A549 (cell line): ENCODE measurements at regions not wholly inside any gene's neighbourhood (a gene's known extent, or its start where the extent isn't known, plus 50 kb on each side); places are given as distances from the start of the nearest gene placed in this dataset.

Experiments used
- ATAC-seq, 2 experiments: fragments of 200-7000 bp in 1 of 2; fragments of >200 bp in 1 of 2; cut with Nextera tagmentation in 1 of 2; cut with Tn5 transposase in 1 of 2; 3 replicates each; pipeline versions ENCODE4 v1.8.0 to v1.9.1; 2018 to 2020; ENCODE audit warnings: mild to moderate bottlenecking in 1 of 2, moderate library complexity in 1 of 2
- CTCF ChIA-PET: fragments of 300-600 bp; sonication (Branson Sonifier 250); formaldehyde crosslinking; extraction: SDS; loops from one replicate; lab custom pipeline; 2021; ENCODE audit warnings: antibody characterized with exemption, inconsistent platforms; lab: Yijun Ruan, JAX
- POLR2A ChIA-PET: fragments of 350-600 bp; formaldehyde crosslinking; extraction: SDS; loops from one replicate; lab custom pipeline; 2021; ENCODE audit warnings: antibody characterized with exemption, inconsistent platforms; lab: Yijun Ruan, JAX
- DNase-seq, 2 experiments: peaks; one replicate each; pipeline versions ENCODE4 v3.0.0 to v3.0.0-alpha.2; 2011 to 2016; ENCODE audit warnings: low read depth in 1 of 2, low spot score in 1 of 2
- FAIRE-seq: peaks from 2 replicates; lab custom pipeline; 2011; peaks lifted over from hg19 to GRCh38; lab: Jason Lieb, UNC
- H3K27ac ChIP-seq, 2 experiments: fragments of >200 bp; sonication (Bioruptor Twin); formaldehyde crosslinking; 3 replicates each; pipeline ENCODE4 v1.5.1; 2016 to 2017
- H3K4me1 ChIP-seq: fragments of >200 bp; sonication (Bioruptor Twin); formaldehyde crosslinking; 3 replicates; pipeline ENCODE4 v1.6.1; 2016
- H3K4me2 ChIP-seq: fragments of >200 bp; sonication (Bioruptor Twin); formaldehyde crosslinking; 3 replicates; pipeline ENCODE4 v1.6.1; 2016
- H3K4me3 ChIP-seq: fragments of >200 bp; sonication (Bioruptor Twin); formaldehyde crosslinking; 3 replicates; pipeline ENCODE4 v1.5.1; 2016
- H3K9me3 ChIP-seq: fragments of >200 bp; sonication (Bioruptor Twin); formaldehyde crosslinking; 3 replicates; pipeline ENCODE4 v1.6.1; 2016
- BHLHE40 ChIP-seq: IDR thresholded peaks from 2 replicates; pipeline ENCODE4 v1.6.1; 2012; ENCODE audit warnings: low read depth, low read length, inconsistent platforms
- CBX2 ChIP-seq: fragments of 200-600 bp; sonication (generic); IDR thresholded peaks from 2 replicates; pipeline ENCODE4 v1.6.1; 2016; ENCODE audit warnings: low read depth, mild to moderate bottlenecking, borderline replicate concordance
- CBX8 ChIP-seq: fragments of 200-600 bp; sonication (generic); IDR thresholded peaks from 2 replicates; pipeline ENCODE4 v1.6.1; 2016
- CHD2 ChIP-seq: fragments of 150-350 bp; IDR thresholded peaks from 2 replicates; pipeline ENCODE4 v1.6.1; 2014; ENCODE audit warnings: low read length; ENCODE audit not compliant: partially characterized antibody
- CHD4 ChIP-seq: fragments of 200-600 bp; sonication (generic); IDR thresholded peaks from 2 replicates; pipeline ENCODE4 v1.6.1; 2016; ENCODE audit warnings: antibody characterized with exemption, mild to moderate bottlenecking, borderline replicate concordance
- EP300 ChIP-seq, 2 experiments: fragments of >200 bp; sonication (Bioruptor Twin); formaldehyde crosslinking; IDR thresholded peaks; 2 replicates in 1 of 2; 3 replicates in 1 of 2; pipeline ENCODE4 v1.6.1; 2016 to 2017
- GATA3 ChIP-seq: IDR thresholded peaks from 2 replicates; pipeline ENCODE4 v1.6.1; 2012; ENCODE audit warnings: borderline replicate concordance
- HEYL ChIP-seq: fragments of 250-450 bp; sonication (Bioruptor Pico); IDR thresholded peaks from 2 replicates; pipeline ENCODE4 v1.8.0; 2021; ENCODE audit warnings: mild to moderate bottlenecking, moderate library complexity
- JUN ChIP-seq, 2 experiments: fragments of >200 bp; sonication (Bioruptor Twin); formaldehyde crosslinking; IDR thresholded peaks; 2 replicates in 1 of 2; 3 replicates in 1 of 2; pipeline ENCODE4 v1.6.1; 2016 to 2017
- MAFK ChIP-seq: fragments of 450-650 bp; IDR thresholded peaks from 2 replicates; pipeline ENCODE4 v1.6.1; 2014; ENCODE audit not compliant: partially characterized antibody
- MYC ChIP-seq: IDR thresholded peaks from 2 replicates; pipeline ENCODE4 v1.6.1; 2012; ENCODE audit warnings: mild to moderate bottlenecking, inconsistent platforms, low read length, improper control_type of control experiment, borderline replicate concordance
- NPAS2 ChIP-seq: fragments of 250-450 bp; sonication (Bioruptor Pico); IDR thresholded peaks from 2 replicates; pipeline ENCODE4 v1.8.0; 2022; ENCODE audit warnings: mild to moderate bottlenecking, moderate library complexity, borderline replicate concordance
- NR3C1 ChIP-seq: fragments of >200 bp; sonication (Bioruptor Twin); formaldehyde crosslinking; IDR thresholded peaks from 3 replicates; pipeline ENCODE4 v1.6.1; 2017
- PHF8 ChIP-seq: fragments of 200-600 bp; sonication (generic); IDR thresholded peaks from 2 replicates; pipeline ENCODE4 v1.6.1; 2016; ENCODE audit warnings: low read depth, mild to moderate bottlenecking, antibody characterized with exemption, moderate library complexity, borderline replicate concordance
- RCOR1 ChIP-seq: fragments of 150-350 bp; IDR thresholded peaks from 2 replicates; pipeline ENCODE4 v1.6.1; 2014; ENCODE audit warnings: antibody characterized with exemption, low read length, low read depth
- RFX5 ChIP-seq: fragments of 450-650 bp; IDR thresholded peaks from 2 replicates; pipeline ENCODE4 v1.7.1; 2014; ENCODE audit warnings: antibody characterized with exemption, mild to moderate bottlenecking, moderate library complexity
- TFCP2L1 ChIP-seq: fragments of 250-450 bp; sonication (Bioruptor Pico); IDR thresholded peaks from 2 replicates; pipeline ENCODE4 v1.5.0; 2021; ENCODE audit warnings: mild to moderate bottlenecking
- TP53 ChIP-seq: fragments of 250-450 bp; sonication (Bioruptor Pico); IDR thresholded peaks from 2 replicates; pipeline ENCODE4 v1.5.0; 2021; ENCODE audit warnings: mild to moderate bottlenecking, moderate library complexity
- WGBS: methylation state at CpG from one replicate; pipeline ENCODE4 v1.1.6; 2017; ENCODE audit errors: missing lambda C conversion rate; 5-methylcytosine and 5-hydroxymethylcytosine counted together
- TF ChIP-seq, protein P1 (sequence below): fragments of 250-450 bp; sonication (Bioruptor Pico); IDR thresholded peaks from 2 replicates; pipeline ENCODE4 v1.5.0; 2021; ENCODE audit warnings: mild to moderate bottlenecking, moderate library complexity, borderline replicate concordance
- TF ChIP-seq, protein P2 (sequence below): fragments of >200 bp; sonication (Bioruptor Twin); formaldehyde crosslinking; IDR thresholded peaks from 3 replicates; pipeline ENCODE4 v1.5.1; 2016
- TF ChIP-seq, protein P3 (sequence below): fragments of 450-650 bp; IDR thresholded peaks from 2 replicates; pipeline ENCODE4 v1.6.1; 2014; ENCODE audit warnings: antibody characterized with exemption
- TF ChIP-seq, protein P4 (sequence below): IDR thresholded peaks from 2 replicates; pipeline ENCODE4 v1.6.1; 2012; ENCODE audit warnings: low read depth, borderline replicate concordance
- TF ChIP-seq, protein P5 (sequence below): fragments of >200 bp; sonication (Bioruptor Twin); formaldehyde crosslinking; IDR thresholded peaks from 2 replicates; pipeline ENCODE4 v1.6.1; 2016

DNA sequence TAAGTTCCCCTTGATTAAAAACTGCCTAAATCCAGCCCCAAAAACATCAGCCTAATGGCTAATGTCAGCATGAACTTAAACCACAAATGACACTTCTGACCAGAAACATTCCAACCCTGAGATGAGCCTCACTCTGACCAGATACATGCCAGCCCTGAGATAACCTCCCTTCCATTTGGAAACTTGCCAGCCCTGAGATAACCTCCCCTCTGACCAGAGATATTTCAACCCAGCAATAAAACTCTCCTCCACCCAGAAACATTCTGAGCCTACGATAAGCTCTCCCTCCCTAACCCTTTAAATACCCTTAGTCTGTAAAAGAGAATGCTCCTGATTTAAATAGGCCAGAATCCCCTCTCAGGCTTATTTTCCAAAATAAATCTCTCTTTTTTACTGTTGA lies 1035.7 kb upstream of the NUDT12 start:
- TF ChIP-seq RCOR1 (no peak), GATA3 (no peak)
- no peak for DNase-seq
- ATAC-seq: no peak
- Histone ChIP-seq H3K4me2 (no peak overlapping the region), H3K4me3 (no peak overlapping the region), H3K27ac (no peak overlapping the region), H3K4me1 (no peaks in the 10 kb centered on the region), H3K9me3 (peaks cover 4% of the 10 kb centered on the region; the same call in 1 of the 3 replicates)
- POLR2A ChIA-PET: no interaction called here
- CTCF ChIA-PET: no interaction called here
- 0% methylated on average over 1 of the region's 1 CpG for WGBS
- FAIRE-seq: no peak

DNA sequence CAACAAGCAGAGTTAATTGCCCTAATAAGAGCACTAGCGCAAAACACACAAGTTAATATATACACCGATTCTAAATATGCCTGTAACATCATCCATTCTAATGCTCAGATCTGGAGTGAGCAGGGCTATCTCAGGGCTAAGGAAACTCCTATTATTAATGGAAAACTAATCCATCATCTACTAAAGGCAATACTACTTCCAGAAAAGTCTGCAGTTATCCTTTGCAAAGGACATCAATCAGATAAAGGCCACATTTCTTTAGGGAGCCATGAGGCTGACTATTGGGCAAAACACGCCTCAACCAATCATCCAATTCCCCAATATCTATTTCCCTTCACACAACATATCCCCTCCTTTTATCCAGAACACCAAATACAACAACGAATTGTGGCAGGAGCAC lies 1032.3 kb upstream of the NUDT12 start:
- TF ChIP-seq PHF8 (no peak), HEYL (CRISPR knock-in tag) (no peak), GATA3 (no peak), JUN (IDR thresholded peaks at IDR 0.05) (no peak), MYC (no peak), NPAS2 (no peak), TP53 (CRISPR knock-in tag) (no peak), CHD4 (no peak), MAFK (no peak)
- H3K4me2 ChIP-seq: no peak overlapping the region
- FAIRE-seq: no peak
- H3K4me1 ChIP-seq: no peaks in the 10 kb centered on the region
- POLR2A ChIA-PET: no interaction called here
- CTCF ChIA-PET: no interaction called here
- no peak for ATAC-seq
- no peak overlapping the region for H3K27ac ChIP-seq
- WGBS: 34% methylated on average over 4 of the region's 4 CpGs
- DNase-seq: no peak
- H3K9me3 ChIP-seq: peaks cover 4% of the 10 kb centered on the region; the same call in 1 of the 3 replicates
- H3K4me3 ChIP-seq: no peak overlapping the region

DNA sequence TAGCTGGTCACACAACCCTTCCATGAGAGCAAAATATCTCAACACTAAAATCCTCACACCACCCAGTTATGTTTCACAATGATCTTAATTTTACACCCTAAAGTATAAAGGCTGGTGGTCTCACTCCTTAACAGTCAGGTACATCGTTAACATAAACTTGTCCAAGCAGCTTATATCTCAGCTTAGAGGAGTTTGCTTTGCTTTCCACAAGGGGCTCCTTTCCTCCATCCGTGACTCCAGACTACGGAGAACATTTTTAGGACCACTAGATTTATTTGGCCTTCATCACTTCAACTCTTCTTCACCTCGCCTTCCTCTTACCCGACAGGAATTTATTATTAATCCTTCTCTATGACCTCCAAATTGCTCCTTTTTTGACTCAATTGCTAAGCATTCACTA lies 1014.1 kb upstream of the NUDT12 start:
- CTCF ChIA-PET: no interaction called here
- 38% methylated on average over 5 of the region's 5 CpGs for WGBS
- TF ChIP-seq BHLHE40 (no peak), MYC (no peak), CBX8 (no peak), MAFK (no peak), CHD2 (no peak)
- TF ChIP-seq, protein P1, sequence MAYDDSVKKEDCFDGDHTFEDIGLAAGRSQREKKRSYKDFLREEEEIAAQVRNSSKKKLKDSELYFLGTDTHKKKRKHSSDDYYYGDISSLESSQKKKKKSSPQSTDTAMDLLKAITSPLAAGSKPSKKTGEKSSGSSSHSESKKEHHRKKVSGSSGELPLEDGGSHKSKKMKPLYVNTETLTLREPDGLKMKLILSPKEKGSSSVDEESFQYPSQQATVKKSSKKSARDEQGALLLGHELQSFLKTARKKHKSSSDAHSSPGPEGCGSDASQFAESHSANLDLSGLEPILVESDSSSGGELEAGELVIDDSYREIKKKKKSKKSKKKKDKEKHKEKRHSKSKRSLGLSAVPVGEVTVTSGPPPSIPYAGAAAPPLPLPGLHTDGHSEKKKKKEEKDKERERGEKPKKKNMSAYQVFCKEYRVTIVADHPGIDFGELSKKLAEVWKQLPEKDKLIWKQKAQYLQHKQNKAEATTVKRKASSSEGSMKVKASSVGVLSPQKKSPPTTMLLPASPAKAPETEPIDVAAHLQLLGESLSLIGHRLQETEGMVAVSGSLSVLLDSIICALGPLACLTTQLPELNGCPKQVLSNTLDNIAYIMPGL (CRISPR knock-in tag): no peak
- TF ChIP-seq, protein P2, sequence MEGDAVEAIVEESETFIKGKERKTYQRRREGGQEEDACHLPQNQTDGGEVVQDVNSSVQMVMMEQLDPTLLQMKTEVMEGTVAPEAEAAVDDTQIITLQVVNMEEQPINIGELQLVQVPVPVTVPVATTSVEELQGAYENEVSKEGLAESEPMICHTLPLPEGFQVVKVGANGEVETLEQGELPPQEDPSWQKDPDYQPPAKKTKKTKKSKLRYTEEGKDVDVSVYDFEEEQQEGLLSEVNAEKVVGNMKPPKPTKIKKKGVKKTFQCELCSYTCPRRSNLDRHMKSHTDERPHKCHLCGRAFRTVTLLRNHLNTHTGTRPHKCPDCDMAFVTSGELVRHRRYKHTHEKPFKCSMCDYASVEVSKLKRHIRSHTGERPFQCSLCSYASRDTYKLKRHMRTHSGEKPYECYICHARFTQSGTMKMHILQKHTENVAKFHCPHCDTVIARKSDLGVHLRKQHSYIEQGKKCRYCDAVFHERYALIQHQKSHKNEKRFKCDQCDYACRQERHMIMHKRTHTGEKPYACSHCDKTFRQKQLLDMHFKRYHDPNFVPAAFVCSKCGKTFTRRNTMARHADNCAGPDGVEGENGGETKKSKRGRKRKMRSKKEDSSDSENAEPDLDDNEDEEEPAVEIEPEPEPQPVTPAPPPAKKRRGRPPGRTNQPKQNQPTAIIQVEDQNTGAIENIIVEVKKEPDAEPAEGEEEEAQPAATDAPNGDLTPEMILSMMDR: no peak
- H3K4me2 ChIP-seq: no peak overlapping the region
- no peak for ATAC-seq
- H3K27ac ChIP-seq: no peak overlapping the region
- no peak overlapping the region for H3K4me3 ChIP-seq
- no peak for FAIRE-seq
- no peaks in the 10 kb centered on the region for H3K4me1 ChIP-seq
- POLR2A ChIA-PET: no interaction called here
- H3K9me3 ChIP-seq: no peaks in the 10 kb centered on the region
- no peak for DNase-seq

DNA sequence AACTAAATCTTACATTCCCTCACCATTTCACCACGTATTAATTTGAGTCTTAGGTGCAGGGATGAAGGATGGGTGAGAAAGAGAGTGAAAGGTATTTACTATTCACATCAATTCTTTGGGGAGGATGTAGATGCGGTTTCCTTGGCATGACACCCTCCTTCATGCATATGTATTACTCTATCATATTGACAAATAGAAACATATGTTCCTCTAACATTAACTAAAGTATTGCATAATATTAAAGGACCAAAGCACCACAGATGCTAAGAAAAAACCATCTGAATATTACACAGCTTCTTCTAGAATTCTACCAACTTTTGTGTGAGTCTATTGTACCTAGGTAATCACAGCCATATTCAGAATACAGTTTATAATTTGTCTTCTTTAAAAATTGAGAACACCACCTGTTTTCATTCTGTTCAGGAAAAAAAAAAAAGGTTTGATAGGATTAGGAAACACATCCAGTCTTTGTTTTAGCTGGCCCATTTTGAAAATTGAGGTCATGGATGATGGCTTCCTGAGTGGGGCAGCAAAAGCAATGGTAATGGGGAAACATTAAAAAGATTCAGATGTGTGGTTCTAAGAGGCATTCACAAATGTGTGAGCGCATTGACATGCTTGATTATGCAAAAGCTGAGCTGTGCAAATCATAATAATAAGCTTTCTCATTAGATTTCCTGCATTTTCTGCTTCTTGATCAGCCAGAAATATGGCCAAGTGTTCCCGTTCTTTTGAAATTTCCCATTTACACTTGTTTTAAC lies 1011.5 kb upstream of the NUDT12 start:
- Histone ChIP-seq H3K4me3 (no peak overlapping the region), H3K4me1 (no peaks in the 10 kb centered on the region), H3K4me2 (no peak overlapping the region), H3K9me3 (no peaks in the 10 kb centered on the region), H3K27ac (no peak overlapping the region)
- ATAC-seq (no peak), DNase-seq (no peak), FAIRE-seq (no peak)
- ChIA-PET POLR2A (no interaction called here), CTCF (no interaction called here)
- 52% methylated on average over 4 of the region's 4 CpGs for WGBS
- TF ChIP-seq EP300 (IDR thresholded peaks at IDR 0.05): no peak
- TF ChIP-seq, protein P3, sequence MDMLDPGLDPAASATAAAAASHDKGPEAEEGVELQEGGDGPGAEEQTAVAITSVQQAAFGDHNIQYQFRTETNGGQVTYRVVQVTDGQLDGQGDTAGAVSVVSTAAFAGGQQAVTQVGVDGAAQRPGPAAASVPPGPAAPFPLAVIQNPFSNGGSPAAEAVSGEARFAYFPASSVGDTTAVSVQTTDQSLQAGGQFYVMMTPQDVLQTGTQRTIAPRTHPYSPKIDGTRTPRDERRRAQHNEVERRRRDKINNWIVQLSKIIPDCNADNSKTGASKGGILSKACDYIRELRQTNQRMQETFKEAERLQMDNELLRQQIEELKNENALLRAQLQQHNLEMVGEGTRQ: no peak
- TF ChIP-seq, protein P1 (CRISPR knock-in tag): no peak
- no peak for TF ChIP-seq GATA3
- TF ChIP-seq TFCP2L1 (CRISPR knock-in tag): no peak
- TF ChIP-seq MAFK: no peak
- no peak for TF ChIP-seq CBX2
- TF ChIP-seq, protein P4, sequence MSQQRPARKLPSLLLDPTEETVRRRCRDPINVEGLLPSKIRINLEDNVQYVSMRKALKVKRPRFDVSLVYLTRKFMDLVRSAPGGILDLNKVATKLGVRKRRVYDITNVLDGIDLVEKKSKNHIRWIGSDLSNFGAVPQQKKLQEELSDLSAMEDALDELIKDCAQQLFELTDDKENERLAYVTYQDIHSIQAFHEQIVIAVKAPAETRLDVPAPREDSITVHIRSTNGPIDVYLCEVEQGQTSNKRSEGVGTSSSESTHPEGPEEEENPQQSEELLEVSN: no peak
- no peak for TF ChIP-seq NR3C1
- no peak for TF ChIP-seq RFX5
- TF ChIP-seq, protein P5, sequence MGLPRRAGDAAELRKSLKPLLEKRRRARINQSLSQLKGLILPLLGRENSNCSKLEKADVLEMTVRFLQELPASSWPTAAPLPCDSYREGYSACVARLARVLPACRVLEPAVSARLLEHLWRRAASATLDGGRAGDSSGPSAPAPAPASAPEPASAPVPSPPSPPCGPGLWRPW: no peak
- TF ChIP-seq JUN (IDR thresholded peaks at IDR 0.05): no peak
